Neural progenitor cell (in vitro differentiated cells): ENCODE measurements at regions not wholly inside any gene's neighbourhood (a gene's known extent, or its start where the extent isn't known, plus 50 kb on each side); places are given as distances from the start of the nearest gene placed in this dataset.

Experiments used
- DNase-seq: peaks from one replicate; pipeline ENCODE4 v3.0.0-alpha.2; 2016; ENCODE audit warnings: low spot score
- H2AFZ ChIP-seq: fragments of 200-600 bp; sonication (generic); replicated peaks from 2 replicates; pipeline ENCODE4 v1.6.1; 2016; ENCODE audit warnings: antibody characterized with exemption
- H3F3A ChIP-seq: fragments of 200-600 bp; sonication (generic); 2 replicates; pipeline ENCODE4 v1.6.1; 2016; ENCODE audit warnings: antibody characterized with exemption, low read depth
- H3K27ac ChIP-seq: fragments of 200-600 bp; sonication (generic); 2 replicates; pipeline ENCODE4 v1.5.1; 2016; ENCODE audit warnings: mild to moderate bottlenecking
- H3K27me3 ChIP-seq: fragments of 200-600 bp; sonication (generic); 2 replicates; pipeline ENCODE4 v1.6.1; 2016; ENCODE audit warnings: mild to moderate bottlenecking, moderate library complexity
- H3K36me3 ChIP-seq: fragments of 200-600 bp; sonication (generic); 2 replicates; pipeline ENCODE4 v1.5.1; 2016
- H3K4me1 ChIP-seq: fragments of 200-600 bp; sonication (generic); 2 replicates; pipeline ENCODE4 v1.6.1; 2016; ENCODE audit warnings: mixed run types
- H3K4me2 ChIP-seq: fragments of 200-600 bp; sonication (generic); 2 replicates; pipeline ENCODE4 v1.6.1; 2016
- H3K4me3 ChIP-seq: fragments of 200-600 bp; sonication (generic); 2 replicates; pipeline ENCODE4 v1.5.1; 2016
- H3K79me2 ChIP-seq: fragments of 200-600 bp; sonication (generic); 2 replicates; pipeline ENCODE4 v1.6.1; 2016; ENCODE audit warnings: low read depth
- H3K9ac ChIP-seq: fragments of 200-600 bp; sonication (generic); 2 replicates; pipeline ENCODE4 v1.6.1; 2016
- H3K9me3 ChIP-seq: fragments of 200-600 bp; sonication (generic); 2 replicates; pipeline ENCODE4 v1.5.1; 2016; ENCODE audit warnings: low read depth
- H4K20me1 ChIP-seq: fragments of 200-600 bp; sonication (generic); 2 replicates; pipeline ENCODE4 v1.6.1; 2016; ENCODE audit warnings: low read depth
- H3K27ac Mint-ChIP-seq: 3 replicates; pipeline ENCODE4 v1.8.0; 2021; ENCODE audit warnings: mixed read lengths
- H3K27me3 Mint-ChIP-seq: 2 replicates; pipeline ENCODE4 v1.8.0; 2022; ENCODE audit warnings: low read depth, mild to moderate bottlenecking, inconsistent platforms, moderate library complexity, mixed read lengths; ENCODE audit not compliant: insufficient read depth
- H3K36me3 Mint-ChIP-seq: 3 replicates; pipeline ENCODE4 v1.8.0; 2021; ENCODE audit warnings: mixed read lengths
- H3K4me1 Mint-ChIP-seq: 3 replicates; pipeline ENCODE4 v1.8.0; 2021; ENCODE audit warnings: mixed read lengths
- H3K4me3 Mint-ChIP-seq: 3 replicates; pipeline ENCODE4 v1.8.0; 2021; ENCODE audit warnings: mild to moderate bottlenecking, moderate library complexity, mixed read lengths
- H3K9me3 Mint-ChIP-seq: 3 replicates; pipeline ENCODE4 v1.8.0; 2020; ENCODE audit warnings: mixed read lengths
- CTCF ChIP-seq: fragments of 200-600 bp; sonication (generic); IDR thresholded peaks from 2 replicates; pipeline ENCODE4 v1.5.1; 2017; ENCODE audit warnings: antibody characterized with exemption, mild to moderate bottlenecking
- EZH2 ChIP-seq: fragments of 200-600 bp; sonication (generic); IDR thresholded peaks from 2 replicates; pipeline ENCODE4 v1.6.1; 2017; ENCODE audit warnings: antibody characterized with exemption, mild to moderate bottlenecking, moderate library complexity
- EZH2phosphoT487 ChIP-seq: fragments of 200-600 bp; sonication (generic); IDR thresholded peaks from 2 replicates; pipeline ENCODE4 v1.6.1; 2017; ENCODE audit warnings: antibody characterized with exemption

GRCh38 chr6:21808551-21809242 lies 215.1 kb downstream of the SOX4 start:
- Histone ChIP-seq H3K9me3 (no peaks in the 10 kb centered on the region), H3K4me3 (no peak overlapping the region), H3F3A (no peaks in the 10 kb centered on the region), H3K79me2 (peaks cover 28% of the 10 kb centered on the region), H3K4me2 (no peak overlapping the region), H3K27ac (no peak overlapping the region), H2AFZ (no peak overlapping the region), H3K4me1 (no peaks in the 10 kb centered on the region), H3K27me3 (no peaks in the 10 kb centered on the region), H3K36me3 (no peaks in the 10 kb centered on the region), H4K20me1 (no peaks in the 10 kb centered on the region), H3K9ac (no peak overlapping the region)
- TF ChIP-seq EZH2phosphoT487 (no peak), EZH2 (no peak), CTCF (no peak)
- Mint-ChIP-seq H3K27me3 (peaks cover 2% of the 10 kb centered on the region), H3K4me1 (peaks cover 21% of the 10 kb centered on the region), H3K9me3 (no peaks in the 10 kb centered on the region), H3K4me3 (no peak overlapping the region), H3K27ac (no peak overlapping the region), H3K36me3 (peaks cover 33% of the 10 kb centered on the region)
- no peak for DNase-seq

- Histone ChIP-seq H3K9ac (no peak overlapping the region), H3K4me2 (no peak overlapping the region), H3K79me2 (peaks cover 17% of the 10 kb centered on the region), H3K9me3 (no peaks in the 10 kb centered on the region), H3K4me1 (no peaks in the 10 kb centered on the region), H3K4me3 (no peak overlapping the region), H3K27me3 (no peaks in the 10 kb centered on the region), H2AFZ (no peak overlapping the region), H4K20me1 (no peaks in the 10 kb centered on the region), H3K36me3 (no peaks in the 10 kb centered on the region), H3F3A (no peaks in the 10 kb centered on the region), H3K27ac (no peak overlapping the region)
- no peak for TF ChIP-seq EZH2
- DNase-seq, result no peak
- Mint-ChIP-seq H3K27me3 (peaks cover 2% of the 10 kb centered on the region), H3K9me3 (no peaks in the 10 kb centered on the region), H3K27ac (no peak overlapping the region), H3K36me3 (peaks cover 38% of the 10 kb centered on the region), H3K4me3 (no peak overlapping the region), H3K4me1 (peaks cover 21% of the 10 kb centered on the region)
These were observed 217.9 kb downstream of the SOX4 start for GRCh38 chr6:21811484-21811883.

- Histone ChIP-seq H3K36me3 (no peaks in the 10 kb centered on the region), H3K27me3 (no peaks in the 10 kb centered on the region), H3K4me3 (no peak overlapping the region), H3K9me3 (no peaks in the 10 kb centered on the region), H2AFZ (no peak overlapping the region), H3K4me2 (no peak overlapping the region), H4K20me1 (no peaks in the 10 kb centered on the region), H3F3A (no peaks in the 10 kb centered on the region), H3K4me1 (no peaks in the 10 kb centered on the region), H3K79me2 (peaks cover 5% of the 10 kb centered on the region), H3K27ac (no peak overlapping the region), H3K9ac (no peak overlapping the region)
- H3K27ac Mint-ChIP-seq, result no peak overlapping the region
- no peak for DNase-seq
- TF ChIP-seq EZH2, result no peak
- H3K4me1 Mint-ChIP-seq, result peaks cover 2% of the 10 kb centered on the region
- no peak overlapping the region for H3K4me3 Mint-ChIP-seq
- peaks cover 2% of the 10 kb centered on the region for H3K27me3 Mint-ChIP-seq
- no peaks in the 10 kb centered on the region for H3K9me3 Mint-ChIP-seq
- peaks cover 42% of the 10 kb centered on the region for H3K36me3 Mint-ChIP-seq
These were observed 222.7 kb downstream of the SOX4 start for GRCh38 chr6:21816231-21816630.

- H3K27me3 Mint-ChIP-seq, result peaks cover 2% of the 10 kb centered on the region
- Histone ChIP-seq H4K20me1 (no peaks in the 10 kb centered on the region), H3K4me1 (no peaks in the 10 kb centered on the region), H2AFZ (no peak overlapping the region), H3K9me3 (no peaks in the 10 kb centered on the region), H3K27ac (no peak overlapping the region), H3K4me2 (no peak overlapping the region), H3K27me3 (no peaks in the 10 kb centered on the region), H3K4me3 (no peak overlapping the region), H3K36me3 (no peaks in the 10 kb centered on the region), H3K9ac (no peak overlapping the region), H3F3A (no peaks in the 10 kb centered on the region), H3K79me2 (peaks cover 24% of the 10 kb centered on the region)
- H3K4me1 Mint-ChIP-seq, result peaks cover 8% of the 10 kb centered on the region
- no peaks in the 10 kb centered on the region for H3K9me3 Mint-ChIP-seq
- TF ChIP-seq EZH2phosphoT487 (no peak), CTCF (no peak)
- no peak for DNase-seq
- H3K27ac Mint-ChIP-seq, result peak overlapping the region; percentile 38
- H3K4me3 Mint-ChIP-seq, result no peak overlapping the region
- H3K36me3 Mint-ChIP-seq, result peaks cover 29% of the 10 kb centered on the region
These were observed 226.9 kb downstream of the SOX4 start for GRCh38 chr6:21820442-21820841.
